Activated CD8-positive, alpha-beta T cell treated with anti-CD3 and anti-CD28 coated beads for 36 hours (primary cell): ENCODE measurements at regions not wholly inside any gene's neighbourhood (a gene's known extent, or its start where the extent isn't known, plus 50 kb on each side); places are given as distances from the start of the nearest gene placed in this dataset.

Experiments
- ATAC-seq: fragments of 200-7000 bp; cut with Tn5 transposase; one replicate; pipeline ENCODE4 v1.10.0; 2021; ENCODE audit warnings: mild to moderate bottlenecking, moderate library complexity
- CTCF ChIA-PET: fragments of 350-600 bp; sonication (Branson Sonifier 250); formaldehyde crosslinking; loops from one replicate; lab custom pipeline; 2021; ENCODE audit warnings: antibody characterized with exemption; lab: Charles Lee
- POLR2A ChIA-PET: fragments of 350-600 bp; sonication (Branson Sonifier 250); formaldehyde crosslinking; loops from one replicate; lab custom pipeline; 2021; ENCODE audit warnings: antibody characterized with exemption; lab: Charles Lee
- DNase-seq: peaks from one replicate; pipeline ENCODE4 v3.0.0-alpha.2; 2020
- H3K27ac Mint-ChIP-seq: one replicate; pipeline ENCODE4 v1.8.0; 2021; ENCODE audit warnings: mild to moderate bottlenecking, mixed read lengths
- H3K27me3 Mint-ChIP-seq: one replicate; pipeline ENCODE4 v1.8.0; 2021; ENCODE audit warnings: mixed read lengths
- H3K36me3 Mint-ChIP-seq: one replicate; pipeline ENCODE4 v1.8.0; 2021; ENCODE audit warnings: low read depth, mixed read lengths
- H3K4me1 Mint-ChIP-seq: one replicate; pipeline ENCODE4 v1.8.0; 2021; ENCODE audit warnings: low read depth, mixed read lengths
- H3K4me3 Mint-ChIP-seq: one replicate; pipeline ENCODE4 v1.8.0; 2021; ENCODE audit warnings: mild to moderate bottlenecking, moderate library complexity, mixed read lengths
- H3K9me3 Mint-ChIP-seq: one replicate; pipeline ENCODE4 v1.8.0; 2021; ENCODE audit warnings: mixed read lengths
- intact Hi-C: fragments of 100-400 bp; cut with micrococcal nuclease; formaldehyde crosslinking; loops from one replicate; pipeline ENCODE4 v1.10.0; 2022
- TF ChIP-seq, protein P1 (sequence below): fragments of 200-600 bp; IDR thresholded peaks from one replicate; pipeline ENCODE4 v1.8.0; 2022; ENCODE audit warnings: antibody characterized with exemption, mild to moderate bottlenecking

- DNase-seq (no peak), ATAC-seq (no peak)
- Mint-ChIP-seq H3K27ac (no peak overlapping the region), H3K9me3 (peaks cover 4% of the 10 kb centered on the region), H3K36me3 (no peaks in the 10 kb centered on the region), H3K27me3 (peaks cover 5% of the 10 kb centered on the region), H3K4me3 (no peak overlapping the region), H3K4me1 (no peaks in the 10 kb centered on the region)
- intact Hi-C loops, result no loop called here
- CTCF ChIA-PET, result no interaction called here
- TF ChIP-seq, protein P1, sequence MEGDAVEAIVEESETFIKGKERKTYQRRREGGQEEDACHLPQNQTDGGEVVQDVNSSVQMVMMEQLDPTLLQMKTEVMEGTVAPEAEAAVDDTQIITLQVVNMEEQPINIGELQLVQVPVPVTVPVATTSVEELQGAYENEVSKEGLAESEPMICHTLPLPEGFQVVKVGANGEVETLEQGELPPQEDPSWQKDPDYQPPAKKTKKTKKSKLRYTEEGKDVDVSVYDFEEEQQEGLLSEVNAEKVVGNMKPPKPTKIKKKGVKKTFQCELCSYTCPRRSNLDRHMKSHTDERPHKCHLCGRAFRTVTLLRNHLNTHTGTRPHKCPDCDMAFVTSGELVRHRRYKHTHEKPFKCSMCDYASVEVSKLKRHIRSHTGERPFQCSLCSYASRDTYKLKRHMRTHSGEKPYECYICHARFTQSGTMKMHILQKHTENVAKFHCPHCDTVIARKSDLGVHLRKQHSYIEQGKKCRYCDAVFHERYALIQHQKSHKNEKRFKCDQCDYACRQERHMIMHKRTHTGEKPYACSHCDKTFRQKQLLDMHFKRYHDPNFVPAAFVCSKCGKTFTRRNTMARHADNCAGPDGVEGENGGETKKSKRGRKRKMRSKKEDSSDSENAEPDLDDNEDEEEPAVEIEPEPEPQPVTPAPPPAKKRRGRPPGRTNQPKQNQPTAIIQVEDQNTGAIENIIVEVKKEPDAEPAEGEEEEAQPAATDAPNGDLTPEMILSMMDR, result no peak
- POLR2A ChIA-PET, result no interaction called here
Measured at GRCh38 chr2:220703279-220703678, 868.8 kb downstream of the EPHA4 start.

GRCh38 chr2:220704081-220704480, 868.0 kb downstream of the EPHA4 start:
- TF ChIP-seq, protein P1, result no peak
- Mint-ChIP-seq H3K36me3 (no peaks in the 10 kb centered on the region), H3K27ac (no peak overlapping the region), H3K27me3 (peaks cover 5% of the 10 kb centered on the region), H3K9me3 (peaks cover 4% of the 10 kb centered on the region), H3K4me1 (no peaks in the 10 kb centered on the region), H3K4me3 (no peak overlapping the region)
- POLR2A ChIA-PET, result no interaction called here
- ATAC-seq (no peak), DNase-seq (no peak)
- CTCF ChIA-PET, result no interaction called here
- intact Hi-C loops, result no loop called here

DNA sequence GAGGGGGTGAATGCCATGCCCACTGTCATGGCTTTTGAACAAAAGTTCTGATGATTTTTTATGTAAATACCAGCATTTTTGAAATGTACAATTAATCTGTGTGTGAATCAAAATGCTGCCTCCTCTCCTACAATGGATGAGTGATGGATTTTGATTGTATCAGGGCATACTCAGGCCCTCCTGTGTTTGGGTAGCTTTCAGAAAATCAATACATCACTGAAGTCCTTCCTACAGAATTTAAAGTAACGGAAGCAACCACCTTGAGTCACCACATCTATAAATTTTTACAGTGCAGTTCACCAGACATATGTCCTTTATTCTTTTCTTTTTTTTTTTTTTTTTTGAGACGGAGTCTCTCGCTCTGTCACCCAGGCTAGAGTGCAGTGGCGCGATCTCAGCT, 867.3 kb downstream of the EPHA4 start:
- DNase-seq, result no peak
- Mint-ChIP-seq H3K4me1 (no peaks in the 10 kb centered on the region), H3K27ac (no peak overlapping the region), H3K4me3 (no peak overlapping the region), H3K9me3 (peaks cover 4% of the 10 kb centered on the region), H3K36me3 (no peaks in the 10 kb centered on the region), H3K27me3 (peaks cover 5% of the 10 kb centered on the region)
- TF ChIP-seq, protein P1, result no peak
- POLR2A ChIA-PET, result no interaction called here
- intact Hi-C loops, result no loop called here
- CTCF ChIA-PET, result no interaction called here
- no peak for ATAC-seq

GRCh38 chr2:220705678-220706077, 866.4 kb downstream of the EPHA4 start:
- ATAC-seq (no peak), DNase-seq (no peak)
- no peak overlapping the region for H3K27ac Mint-ChIP-seq
- no peaks in the 10 kb centered on the region for H3K4me1 Mint-ChIP-seq
- no peak overlapping the region for H3K4me3 Mint-ChIP-seq
- intact Hi-C loops, result no loop called here
- ChIA-PET CTCF (no interaction called here), POLR2A (no interaction called here)
- peaks cover 4% of the 10 kb centered on the region for H3K9me3 Mint-ChIP-seq
- H3K36me3 Mint-ChIP-seq, result no peaks in the 10 kb centered on the region
- TF ChIP-seq, protein P1, result no peak
- H3K27me3 Mint-ChIP-seq, result peaks cover 5% of the 10 kb centered on the region

- no peak overlapping the region for H3K27ac Mint-ChIP-seq
- no peaks in the 10 kb centered on the region for H3K4me1 Mint-ChIP-seq
- ChIA-PET POLR2A (no interaction called here), CTCF (no interaction called here)
- intact Hi-C loops, result no loop called here
- ATAC-seq, result no peak
- DNase-seq, result no peak
- H3K9me3 Mint-ChIP-seq, result no peaks in the 10 kb centered on the region
- no peaks in the 10 kb centered on the region for H3K36me3 Mint-ChIP-seq
- H3K4me3 Mint-ChIP-seq, result no peak overlapping the region
- TF ChIP-seq, protein P1, result no peak
- peaks cover 5% of the 10 kb centered on the region for H3K27me3 Mint-ChIP-seq
Measured at GRCh38 chr2:220707261-220707660, 864.8 kb downstream of the EPHA4 start.
